SK-N-SH treated with all-trans-retinoic acid at 6 μM for 48 hours (cell line): ENCODE measurements at regions not wholly inside any gene's neighbourhood (a gene's known extent, or its start where the extent isn't known, plus 50 kb on each side); places are given as distances from the start of the nearest gene placed in this dataset.

Experiments
- ATAC-seq: fragments of 200-7000 bp; cut with Tn5 transposase; 3 replicates; pipeline ENCODE4 v1.9.1; 2020; ENCODE audit warnings: mild to moderate bottlenecking, moderate library complexity
- ARNTL ChIP-seq: fragments of 450-650 bp; formaldehyde crosslinking; IDR thresholded peaks from 2 replicates; pipeline ENCODE4 v1.5.0; 2020; ENCODE audit warnings: low read depth, mild to moderate bottlenecking, moderate library complexity, borderline replicate concordance
- BACH2 ChIP-seq: fragments of 250-450 bp; sonication (Bioruptor Pico); IDR thresholded peaks from 2 replicates; pipeline ENCODE4 v1.9.0; 2021; ENCODE audit warnings: mild to moderate bottlenecking, borderline replicate concordance
- CSDC2 ChIP-seq: fragments of 250-450 bp; sonication (Bioruptor Pico); IDR thresholded peaks from 2 replicates; pipeline ENCODE4 v1.5.0; 2020; ENCODE audit warnings: mild to moderate bottlenecking, moderate library complexity
- ESRRG ChIP-seq: fragments of 250-450 bp; sonication (Bioruptor Pico); IDR thresholded peaks from 2 replicates; pipeline ENCODE4 v1.6.1; 2021; ENCODE audit warnings: mild to moderate bottlenecking
- ISL1 ChIP-seq: fragments of 250-450 bp; sonication (Bioruptor Pico); IDR thresholded peaks from 2 replicates; pipeline ENCODE4 v2.1.2; 2022; ENCODE audit warnings: mild to moderate bottlenecking, moderate library complexity
- OSR1 ChIP-seq: fragments of 250-450 bp; sonication (Bioruptor Pico); IDR thresholded peaks from 2 replicates; pipeline ENCODE4 v1.8.0; 2022; ENCODE audit warnings: moderate library complexity, mild to moderate bottlenecking, inconsistent platforms
- SNAI2 ChIP-seq: fragments of 250-450 bp; sonication (Bioruptor Pico); IDR thresholded peaks from 2 replicates; pipeline ENCODE4 v1.5.0; 2020; ENCODE audit warnings: mild to moderate bottlenecking, moderate library complexity
- TCF4 ChIP-seq: fragments of 250-450 bp; sonication (Bioruptor Pico); IDR thresholded peaks from 2 replicates; pipeline ENCODE4 v1.8.0; 2021; ENCODE audit warnings: mild to moderate bottlenecking, moderate library complexity, borderline replicate concordance
- TOX ChIP-seq: fragments of 250-450 bp; sonication (Bioruptor Pico); IDR thresholded peaks from 2 replicates; pipeline ENCODE4 v1.8.0; 2021; ENCODE audit warnings: mild to moderate bottlenecking, moderate library complexity, borderline replicate concordance
- ZC3H10 ChIP-seq: fragments of 250-450 bp; sonication (Bioruptor Pico); IDR thresholded peaks from 2 replicates; pipeline ENCODE4 v1.5.1; 2021; ENCODE audit warnings: mild to moderate bottlenecking, moderate library complexity
- ZFP30 ChIP-seq: fragments of 450-650 bp; formaldehyde crosslinking; IDR thresholded peaks from 2 replicates; pipeline ENCODE4 v1.5.0; 2022; ENCODE audit warnings: mild to moderate bottlenecking, moderate library complexity
- ZNF565 ChIP-seq: fragments of 450-650 bp; formaldehyde crosslinking; conservative IDR thresholded peaks from 2 replicates; pipeline ENCODE4 v1.5.0; 2020; ENCODE audit warnings: low read depth, mild to moderate bottlenecking, moderate library complexity
- ZNF70 ChIP-seq: fragments of 450-650 bp; formaldehyde crosslinking; IDR thresholded peaks from 2 replicates; pipeline ENCODE4 v1.5.0; 2020; ENCODE audit warnings: mild to moderate bottlenecking, moderate library complexity
- ZNF8 ChIP-seq: fragments of 450-650 bp; formaldehyde crosslinking; IDR thresholded peaks from 2 replicates; pipeline ENCODE4 v1.5.0; 2020; ENCODE audit warnings: mild to moderate bottlenecking, moderate library complexity
- TF ChIP-seq, protein P1 (sequence below): fragments of 250-450 bp; sonication (Bioruptor Pico); IDR thresholded peaks from 2 replicates; pipeline ENCODE4 v1.8.0; 2021; ENCODE audit warnings: low read depth, mild to moderate bottlenecking, moderate library complexity, borderline replicate concordance
- TF ChIP-seq, protein P2 (sequence below): fragments of 250-450 bp; sonication (Bioruptor Pico); IDR thresholded peaks from 2 replicates; pipeline ENCODE4 v1.5.1; 2021; ENCODE audit warnings: mild to moderate bottlenecking, moderate library complexity
- TF ChIP-seq, protein P3 (sequence below): fragments of 250-450 bp; sonication (Bioruptor Pico); IDR thresholded peaks from 2 replicates; pipeline ENCODE4 v1.8.0; 2020; ENCODE audit warnings: mild to moderate bottlenecking, moderate library complexity, borderline replicate concordance

DNA sequence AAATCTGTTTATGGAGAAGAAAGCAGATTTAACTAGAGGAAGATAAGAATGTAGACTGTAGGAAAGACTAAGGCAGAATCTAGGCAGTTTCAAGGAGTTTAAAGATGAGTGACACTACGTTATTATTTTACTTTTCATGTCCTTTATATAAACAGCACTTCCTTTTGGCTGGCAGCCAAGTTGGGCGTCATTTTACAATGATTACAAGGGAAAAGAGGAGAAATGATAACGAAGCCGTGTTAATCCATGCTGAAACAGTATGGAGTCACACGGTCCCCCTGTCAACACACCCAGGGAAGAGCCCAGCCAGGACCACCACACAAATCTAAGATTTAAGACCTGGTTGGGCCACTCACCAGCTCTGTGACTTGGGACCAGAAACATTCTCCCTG lies 83.7 kb upstream of the NEO1 start:
- no peak for ATAC-seq
- TF ChIP-seq ZNF70 (CRISPR knock-in tag) (no peak), ZNF8 (CRISPR knock-in tag) (no peak)
- TF ChIP-seq, protein P1, sequence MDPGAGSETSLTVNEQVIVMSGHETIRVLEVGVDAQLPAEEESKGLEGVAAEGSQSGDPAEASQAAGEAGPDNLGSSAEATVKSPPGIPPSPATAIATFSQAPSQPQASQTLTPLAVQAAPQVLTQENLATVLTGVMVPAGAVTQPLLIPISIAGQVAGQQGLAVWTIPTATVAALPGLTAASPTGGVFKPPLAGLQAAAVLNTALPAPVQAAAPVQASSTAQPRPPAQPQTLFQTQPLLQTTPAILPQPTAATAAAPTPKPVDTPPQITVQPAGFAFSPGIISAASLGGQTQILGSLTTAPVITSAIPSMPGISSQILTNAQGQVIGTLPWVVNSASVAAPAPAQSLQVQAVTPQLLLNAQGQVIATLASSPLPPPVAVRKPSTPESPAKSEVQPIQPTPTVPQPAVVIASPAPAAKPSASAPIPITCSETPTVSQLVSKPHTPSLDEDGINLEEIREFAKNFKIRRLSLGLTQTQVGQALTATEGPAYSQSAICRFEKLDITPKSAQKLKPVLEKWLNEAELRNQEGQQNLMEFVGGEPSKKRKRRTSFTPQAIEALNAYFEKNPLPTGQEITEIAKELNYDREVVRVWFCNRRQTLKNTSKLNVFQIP (CRISPR knock-in tag): no peak

DNA sequence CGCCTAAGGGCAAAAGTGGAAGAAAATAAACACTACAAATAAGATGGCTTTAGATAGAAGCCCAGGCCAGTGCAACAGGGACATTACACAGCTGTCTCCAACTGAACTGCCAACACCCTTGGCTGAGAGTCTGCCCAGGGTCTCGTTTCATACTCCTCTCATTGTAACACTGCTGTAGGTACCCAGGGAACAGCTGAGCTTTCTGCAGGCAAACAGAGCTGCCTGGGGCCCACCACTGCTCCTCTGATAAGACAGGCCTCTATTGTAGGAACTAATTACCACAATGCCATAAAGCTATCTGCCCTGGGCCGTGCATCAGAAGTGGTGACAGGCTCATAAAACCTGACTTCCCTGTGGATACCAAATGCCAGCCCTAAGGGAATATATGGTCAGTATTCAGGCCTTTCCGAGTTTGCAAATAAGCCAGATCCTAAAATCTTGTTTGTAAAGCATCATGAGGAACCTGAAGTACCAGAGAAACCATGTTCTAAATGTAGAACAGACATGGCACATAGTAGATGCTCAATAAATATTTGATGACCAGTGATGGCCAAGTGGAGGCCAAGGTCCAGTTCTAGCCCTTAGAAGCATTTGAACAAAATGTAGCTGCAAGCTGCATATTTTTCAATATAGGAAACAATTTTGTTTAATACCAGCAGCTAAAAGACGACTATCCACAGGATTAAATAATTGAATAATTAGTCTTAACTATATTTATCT lies 84.3 kb upstream of the NEO1 start:
- ATAC-seq: no peak
- TF ChIP-seq BACH2 (CRISPR knock-in tag) (no peak), TCF4 (CRISPR knock-in tag) (no peak), ZNF565 (CRISPR knock-in tag) (no peak), OSR1 (CRISPR knock-in tag) (no peak), ESRRG (CRISPR knock-in tag) (no peak), CSDC2 (no peak)
- TF ChIP-seq, protein P1 (CRISPR knock-in tag): no peak

DNA sequence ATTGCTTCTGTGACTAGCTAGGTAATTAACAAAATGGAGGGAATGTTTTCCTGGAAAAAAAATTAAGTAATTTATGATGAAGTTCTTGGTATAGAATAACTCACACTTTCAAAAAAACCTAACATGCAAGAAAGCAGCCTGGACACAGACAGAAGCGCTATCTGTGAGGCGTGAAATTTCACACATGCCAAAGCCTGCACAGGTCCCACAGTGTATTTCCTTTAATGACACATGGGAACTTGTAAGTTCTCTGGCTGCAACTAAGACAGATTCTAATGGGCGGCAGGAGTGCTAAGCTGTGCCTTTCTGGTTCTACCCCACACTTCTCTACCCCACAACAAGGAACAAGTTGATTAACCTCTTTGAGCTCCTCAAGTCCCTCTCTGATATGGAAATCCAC lies 84.9 kb upstream of the NEO1 start:
- ATAC-seq: no peak

DNA sequence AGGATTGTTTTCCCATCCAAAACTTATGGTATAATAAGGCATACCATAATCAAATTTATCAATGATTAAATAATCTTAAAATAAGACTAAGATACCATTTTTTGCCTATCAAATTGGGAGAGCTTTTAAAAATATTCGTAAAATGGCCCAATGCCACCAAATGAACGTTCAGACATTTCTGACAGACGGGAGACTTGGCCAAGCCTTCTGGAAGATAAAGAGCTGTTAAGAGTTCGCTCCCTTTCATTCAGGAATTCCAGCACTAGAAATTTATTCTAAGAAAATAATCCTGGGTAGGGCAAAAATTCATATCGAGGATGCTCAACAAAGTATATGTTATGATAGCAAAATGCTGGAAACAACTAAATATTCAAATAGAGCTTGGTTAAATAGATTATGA lies 85.6 kb upstream of the NEO1 start:
- ATAC-seq: no peak
- TF ChIP-seq ZFP30 (CRISPR knock-in tag) (no peak), OSR1 (CRISPR knock-in tag) (no peak), CSDC2 (no peak), ARNTL (CRISPR knock-in tag) (no peak)
- TF ChIP-seq, all 23 proteins: peak for 0

More for the DNA sequence above, 84.9 kb upstream of the NEO1 start:
- TF ChIP-seq ZNF70 (CRISPR knock-in tag) (no peak), ZC3H10 (no peak), ISL1 (CRISPR knock-in tag) (no peak), SNAI2 (CRISPR knock-in tag) (no peak), TOX (no peak), OSR1 (CRISPR knock-in tag) (no peak), TCF4 (CRISPR knock-in tag) (no peak), ZFP30 (CRISPR knock-in tag) (no peak), ARNTL (CRISPR knock-in tag) (no peak), BACH2 (CRISPR knock-in tag) (no peak), CSDC2 (no peak)
- TF ChIP-seq, protein P1 (CRISPR knock-in tag): no peak
- TF ChIP-seq, protein P2, sequence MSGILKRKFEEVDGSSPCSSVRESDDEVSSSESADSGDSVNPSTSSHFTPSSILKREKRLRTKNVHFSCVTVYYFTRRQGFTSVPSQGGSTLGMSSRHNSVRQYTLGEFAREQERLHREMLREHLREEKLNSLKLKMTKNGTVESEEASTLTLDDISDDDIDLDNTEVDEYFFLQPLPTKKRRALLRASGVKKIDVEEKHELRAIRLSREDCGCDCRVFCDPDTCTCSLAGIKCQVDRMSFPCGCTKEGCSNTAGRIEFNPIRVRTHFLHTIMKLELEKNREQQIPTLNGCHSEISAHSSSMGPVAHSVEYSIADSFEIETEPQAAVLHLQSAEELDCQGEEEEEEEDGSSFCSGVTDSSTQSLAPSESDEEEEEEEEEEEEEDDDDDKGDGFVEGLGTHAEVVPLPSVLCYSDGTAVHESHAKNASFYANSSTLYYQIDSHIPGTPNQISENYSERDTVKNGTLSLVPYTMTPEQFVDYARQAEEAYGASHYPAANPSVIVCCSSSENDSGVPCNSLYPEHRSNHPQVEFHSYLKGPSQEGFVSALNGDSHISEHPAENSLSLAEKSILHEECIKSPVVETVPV (CRISPR knock-in tag): no peak
- TF ChIP-seq, protein P3, sequence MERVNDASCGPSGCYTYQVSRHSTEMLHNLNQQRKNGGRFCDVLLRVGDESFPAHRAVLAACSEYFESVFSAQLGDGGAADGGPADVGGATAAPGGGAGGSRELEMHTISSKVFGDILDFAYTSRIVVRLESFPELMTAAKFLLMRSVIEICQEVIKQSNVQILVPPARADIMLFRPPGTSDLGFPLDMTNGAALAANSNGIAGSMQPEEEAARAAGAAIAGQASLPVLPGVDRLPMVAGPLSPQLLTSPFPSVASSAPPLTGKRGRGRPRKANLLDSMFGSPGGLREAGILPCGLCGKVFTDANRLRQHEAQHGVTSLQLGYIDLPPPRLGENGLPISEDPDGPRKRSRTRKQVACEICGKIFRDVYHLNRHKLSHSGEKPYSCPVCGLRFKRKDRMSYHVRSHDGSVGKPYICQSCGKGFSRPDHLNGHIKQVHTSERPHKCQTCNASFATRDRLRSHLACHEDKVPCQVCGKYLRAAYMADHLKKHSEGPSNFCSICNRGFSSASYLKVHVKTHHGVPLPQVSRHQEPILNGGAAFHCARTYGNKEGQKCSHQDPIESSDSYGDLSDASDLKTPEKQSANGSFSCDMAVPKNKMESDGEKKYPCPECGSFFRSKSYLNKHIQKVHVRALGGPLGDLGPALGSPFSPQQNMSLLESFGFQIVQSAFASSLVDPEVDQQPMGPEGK (CRISPR knock-in tag): no peak
